Left ventricle myocardium inferior (tissue), 1 donor: ENCODE measurements at regions not wholly inside any gene's neighbourhood (a gene's known extent, or its start where the extent isn't known, plus 50 kb on each side); places are given as distances from the start of the nearest gene placed in this dataset.

Experiments
- DNase-seq: peaks from one replicate; pipeline ENCODE4 v3.0.0-alpha.2; 2020
- H3K27ac ChIP-seq: fragments of 200-600 bp; replicated peaks from 2 replicates; pipeline ENCODE4 v1.8.0; 2021
- H3K27me3 ChIP-seq: fragments of 200-600 bp; 2 replicates; pipeline ENCODE4 v1.8.0; 2021; ENCODE audit warnings: low read depth
- H3K36me3 ChIP-seq: fragments of 200-600 bp; 2 replicates; pipeline ENCODE4 v1.8.0; 2021
- H3K4me1 ChIP-seq: fragments of 200-600 bp; 2 replicates; pipeline ENCODE4 v1.8.0; 2021
- H3K4me3 ChIP-seq: fragments of 200-600 bp; 2 replicates; pipeline ENCODE4 v1.8.0; 2021; ENCODE audit warnings: mild to moderate bottlenecking, moderate library complexity
- H3K9me3 ChIP-seq: fragments of 200-600 bp; replicated peaks from 2 replicates; pipeline ENCODE4 v1.8.0; 2021
- CTCF ChIP-seq: fragments of 200-600 bp; IDR thresholded peaks from 2 replicates; pipeline ENCODE4 v1.8.0; 2021; ENCODE audit warnings: antibody characterized with exemption, mild to moderate bottlenecking, borderline replicate concordance
- intact Hi-C: fragments of 100-400 bp; cut with micrococcal nuclease; formaldehyde crosslinking; loops from one replicate; pipeline ENCODE4 v1.11.0; 2022
- donor health status: DM: no; HTN: yes; CAD: no; lungs with severe emphysema.

DNA sequence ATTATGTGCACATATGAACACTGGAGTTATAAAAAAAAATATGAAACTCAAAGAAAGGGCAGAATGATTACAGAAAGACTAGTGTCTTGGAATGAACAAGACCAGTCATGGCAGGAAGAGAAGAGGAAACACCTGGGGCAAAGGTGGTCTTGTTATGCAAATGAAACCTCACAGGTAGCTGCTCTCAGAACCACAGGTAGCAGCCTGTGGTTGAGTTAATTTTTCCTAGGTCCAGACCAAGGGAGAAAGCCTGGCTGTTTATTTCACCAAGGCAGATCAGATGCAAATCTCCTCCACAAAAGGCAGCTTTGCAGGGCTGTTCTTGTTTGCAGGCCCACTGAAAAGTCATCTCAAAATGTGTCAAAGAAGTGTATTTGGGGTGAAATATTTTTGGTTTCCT is 785.8 kb downstream of the RNF144A start:
- no peak for DNase-seq
- H3K27me3 ChIP-seq: no peaks in the 10 kb centered on the region
- H3K27ac ChIP-seq: no peak overlapping the region
- no peaks in the 10 kb centered on the region for H3K36me3 ChIP-seq
- peaks cover 3% of the 10 kb centered on the region for H3K4me1 ChIP-seq
- no peak overlapping the region for H3K4me3 ChIP-seq
- no peak for TF ChIP-seq CTCF
- H3K9me3 ChIP-seq: no peaks in the 10 kb centered on the region
- intact Hi-C loops: no loop called here

GRCh38 chr2:7703543-7704144 is 786.4 kb downstream of the RNF144A start:
- TF ChIP-seq CTCF: no peak
- Histone ChIP-seq H3K4me3 (no peak overlapping the region), H3K27me3 (no peaks in the 10 kb centered on the region), H3K36me3 (no peaks in the 10 kb centered on the region), H3K9me3 (no peaks in the 10 kb centered on the region), H3K4me1 (peaks cover 3% of the 10 kb centered on the region), H3K27ac (no peak overlapping the region)
- no peak for DNase-seq
- intact Hi-C loops: no loop called here

- H3K36me3 ChIP-seq: no peaks in the 10 kb centered on the region
- no peak for DNase-seq
- peaks cover 3% of the 10 kb centered on the region for H3K4me1 ChIP-seq
- H3K9me3 ChIP-seq: no peaks in the 10 kb centered on the region
- no peak for TF ChIP-seq CTCF
- H3K27ac ChIP-seq: no peak overlapping the region
- no peak overlapping the region for H3K4me3 ChIP-seq
- H3K27me3 ChIP-seq: no peaks in the 10 kb centered on the region
- intact Hi-C loops: no loop called here
These were observed 787.2 kb downstream of the RNF144A start for GRCh38 chr2:7704296-7704865.

DNA sequence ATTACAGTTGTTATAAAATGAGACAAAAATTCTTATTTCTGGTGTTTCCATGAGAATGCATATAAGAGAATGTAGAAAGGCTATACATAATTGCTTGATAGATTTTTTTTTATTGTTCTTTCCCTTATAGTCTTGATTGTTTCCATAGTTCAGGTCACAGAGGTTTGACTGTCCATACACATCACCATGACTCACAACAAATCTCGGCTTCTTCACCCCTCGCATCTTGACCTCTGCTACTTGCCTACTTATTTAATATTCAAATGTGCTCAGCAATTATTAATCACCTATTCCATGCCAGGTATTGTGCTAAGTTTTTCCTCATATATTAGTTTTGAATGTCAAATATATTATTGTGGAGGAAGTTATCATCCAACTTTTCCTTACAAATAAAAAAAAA is 789.6 kb downstream of the RNF144A start:
- Histone ChIP-seq H3K9me3 (no peaks in the 10 kb centered on the region), H3K4me3 (no peak overlapping the region)

GRCh38 chr2:7707723-7708122 is 790.5 kb downstream of the RNF144A start:
- intact Hi-C loops: no loop called here
- H3K9me3 ChIP-seq: no peaks in the 10 kb centered on the region
- H3K27me3 ChIP-seq: peaks cover 7% of the 10 kb centered on the region
- no peaks in the 10 kb centered on the region for H3K36me3 ChIP-seq
- TF ChIP-seq CTCF: no peak
- no peak overlapping the region for H3K4me3 ChIP-seq
- no peak for DNase-seq
- peaks cover 3% of the 10 kb centered on the region for H3K4me1 ChIP-seq
- no peak overlapping the region for H3K27ac ChIP-seq

More for the DNA sequence above, 789.6 kb downstream of the RNF144A start:
- peaks cover 3% of the 10 kb centered on the region for H3K27me3 ChIP-seq
- H3K36me3 ChIP-seq: no peaks in the 10 kb centered on the region
- no peak for DNase-seq
- TF ChIP-seq CTCF: no peak
- peaks cover 3% of the 10 kb centered on the region for H3K4me1 ChIP-seq
- no peak overlapping the region for H3K27ac ChIP-seq
- intact Hi-C loops: no loop called here
